ENCODE measurements at regions not wholly inside any gene's neighbourhood (a gene's known extent, or its start where the extent isn't known, plus 50 kb on each side); places are given as distances from the start of the nearest gene placed in this dataset. TPM values are rescaled to one million over a fixed set of nuclear protein-coding genes. Genes with fewer than 3 reads are reported as not detected.

DNA sequence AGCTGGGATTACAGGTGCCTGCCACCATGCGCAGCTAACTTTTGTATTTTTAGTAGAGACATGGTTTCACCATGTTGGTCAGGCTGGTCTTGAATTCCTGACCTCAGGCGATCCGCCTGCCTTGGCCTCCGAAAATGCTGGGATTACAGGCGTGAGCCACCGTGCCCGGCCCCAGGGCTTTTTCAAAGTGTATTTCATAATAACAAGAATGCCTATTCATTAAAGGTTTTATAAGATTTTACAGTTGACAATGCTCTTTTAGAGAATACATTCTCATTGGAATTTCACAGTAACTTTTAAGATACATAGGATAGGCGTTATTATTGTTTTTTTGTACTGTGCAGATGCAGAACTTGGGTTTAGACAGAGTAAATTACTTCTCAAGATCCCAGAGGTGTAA is 52.6 kb upstream of the PTPRK start:
- no peak overlapping the region for H2AFZ ChIP-seq (ENCODE audit: low read length)
- H3K79me2 ChIP-seq (ENCODE audit: low read length), result no peaks in the 10 kb centered on the region
- H3K27me3 ChIP-seq (ENCODE audit: low read length), result no peaks in the 10 kb centered on the region
- 0 out of 2 replicates have a peak, but pooled peaks cover 3% of the 10 kb centered on the region for H3K9me3 ChIP-seq (ENCODE audit: low read length)
- no peaks in the 10 kb centered on the region for H3K4me1 ChIP-seq (ENCODE audit: low read length)
- no peaks in the 10 kb centered on the region for H3K9me2 ChIP-seq (replicated peaks; ENCODE audit: insufficient read depth, low read length)
- no peak overlapping the region for H3K27ac ChIP-seq (ENCODE audit: low read length)
- no peaks in the 10 kb centered on the region for H3K36me3 ChIP-seq (ENCODE audit: insufficient read depth, low read length)
- H4K20me1 ChIP-seq (ENCODE audit: insufficient read depth, low read depth, low read length), result no peaks in the 10 kb centered on the region
- H3K4me3 ChIP-seq (ENCODE audit: low read length), result no peak overlapping the region
- no peak overlapping the region for H3K9ac ChIP-seq (ENCODE audit: low read length)
- H3K4me2 ChIP-seq (ENCODE audit: low read depth, low read length, poor library complexity, severe bottlenecking), result no peak overlapping the region
- DNase-seq, result no peak

DNA sequence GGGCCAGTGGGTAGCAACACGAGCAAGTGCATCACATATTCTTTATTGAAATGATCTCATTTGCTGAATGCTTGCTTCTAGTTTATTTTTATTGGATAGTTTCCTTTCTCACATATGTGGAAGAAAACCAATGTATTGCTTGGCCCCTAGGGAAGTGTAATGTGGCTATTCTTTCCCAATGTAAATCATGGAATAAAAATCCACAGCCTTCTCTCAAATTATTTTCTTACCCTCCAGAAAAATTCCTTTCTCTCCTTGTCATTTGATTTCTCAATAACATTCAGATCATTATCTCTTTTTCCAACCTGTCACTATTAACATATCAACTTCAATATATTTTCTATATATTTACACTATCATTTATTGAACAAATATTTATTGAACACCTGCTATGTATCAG is 51.9 kb upstream of the PTPRK start:
- Histone ChIP-seq H2AFZ (ENCODE audit: low read length) (no peak overlapping the region), H3K4me1 (ENCODE audit: low read length) (no peaks in the 10 kb centered on the region), H3K27ac (ENCODE audit: low read length) (no peak overlapping the region), H3K4me3 (ENCODE audit: low read length) (no peak overlapping the region), H3K36me3 (ENCODE audit: insufficient read depth, low read length) (no peaks in the 10 kb centered on the region), H4K20me1 (ENCODE audit: insufficient read depth, low read depth, low read length) (no peaks in the 10 kb centered on the region), H3K9ac (ENCODE audit: low read length) (no peak overlapping the region), H3K4me2 (ENCODE audit: low read depth, low read length, poor library complexity, severe bottlenecking) (no peak overlapping the region), H3K79me2 (ENCODE audit: low read length) (no peaks in the 10 kb centered on the region), H3K27me3 (ENCODE audit: low read length) (no peaks in the 10 kb centered on the region), H3K9me2 (replicated peaks; ENCODE audit: insufficient read depth, low read length) (no peaks in the 10 kb centered on the region), H3K9me3 (ENCODE audit: low read length) (0 out of 2 replicates have a peak, but pooled peaks cover 3% of the 10 kb centered on the region)
- no peak for DNase-seq

DNA sequence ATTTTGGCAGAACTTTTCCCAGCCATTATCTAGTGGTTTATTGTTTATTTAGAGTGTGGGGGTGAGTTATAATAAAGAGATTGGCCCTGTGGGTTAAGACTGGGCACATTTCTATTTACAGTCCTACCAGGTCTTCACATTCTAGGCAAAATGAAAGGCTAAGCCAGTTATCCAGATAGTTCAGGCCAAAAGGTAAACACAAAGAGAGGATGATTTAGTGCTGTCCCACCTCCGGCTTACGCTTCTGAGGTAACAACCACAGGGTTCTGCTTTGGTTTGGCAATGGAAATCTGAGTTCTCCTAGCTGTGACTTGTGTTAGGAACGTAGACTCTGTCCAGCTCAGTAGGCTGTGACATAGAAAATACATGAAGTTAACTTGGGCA is 50.3 kb upstream of the PTPRK start:
- 0 out of 2 replicates have a peak, but pooled peaks cover 3% of the 10 kb centered on the region for H3K9me3 ChIP-seq (ENCODE audit: low read length)
- no peak for DNase-seq
- no peaks in the 10 kb centered on the region for H3K4me1 ChIP-seq (ENCODE audit: low read length)
- no peak overlapping the region for H3K27ac ChIP-seq (ENCODE audit: low read length)
- H4K20me1 ChIP-seq (ENCODE audit: insufficient read depth, low read depth, low read length), result no peaks in the 10 kb centered on the region
- H3K4me3 ChIP-seq (ENCODE audit: low read length), result no peak overlapping the region
- no peaks in the 10 kb centered on the region for H3K36me3 ChIP-seq (ENCODE audit: insufficient read depth, low read length)
- H3K9ac ChIP-seq (ENCODE audit: low read length), result no peak overlapping the region
- no peaks in the 10 kb centered on the region for H3K79me2 ChIP-seq (ENCODE audit: low read length)
- H3K4me2 ChIP-seq (ENCODE audit: low read depth, low read length, poor library complexity, severe bottlenecking), result no peak overlapping the region
- H3K9me2 ChIP-seq (replicated peaks; ENCODE audit: insufficient read depth, low read length), result no peaks in the 10 kb centered on the region
- no peaks in the 10 kb centered on the region for H3K27me3 ChIP-seq (ENCODE audit: low read length)
- H2AFZ ChIP-seq (ENCODE audit: low read length), result no peak overlapping the region

DNA sequence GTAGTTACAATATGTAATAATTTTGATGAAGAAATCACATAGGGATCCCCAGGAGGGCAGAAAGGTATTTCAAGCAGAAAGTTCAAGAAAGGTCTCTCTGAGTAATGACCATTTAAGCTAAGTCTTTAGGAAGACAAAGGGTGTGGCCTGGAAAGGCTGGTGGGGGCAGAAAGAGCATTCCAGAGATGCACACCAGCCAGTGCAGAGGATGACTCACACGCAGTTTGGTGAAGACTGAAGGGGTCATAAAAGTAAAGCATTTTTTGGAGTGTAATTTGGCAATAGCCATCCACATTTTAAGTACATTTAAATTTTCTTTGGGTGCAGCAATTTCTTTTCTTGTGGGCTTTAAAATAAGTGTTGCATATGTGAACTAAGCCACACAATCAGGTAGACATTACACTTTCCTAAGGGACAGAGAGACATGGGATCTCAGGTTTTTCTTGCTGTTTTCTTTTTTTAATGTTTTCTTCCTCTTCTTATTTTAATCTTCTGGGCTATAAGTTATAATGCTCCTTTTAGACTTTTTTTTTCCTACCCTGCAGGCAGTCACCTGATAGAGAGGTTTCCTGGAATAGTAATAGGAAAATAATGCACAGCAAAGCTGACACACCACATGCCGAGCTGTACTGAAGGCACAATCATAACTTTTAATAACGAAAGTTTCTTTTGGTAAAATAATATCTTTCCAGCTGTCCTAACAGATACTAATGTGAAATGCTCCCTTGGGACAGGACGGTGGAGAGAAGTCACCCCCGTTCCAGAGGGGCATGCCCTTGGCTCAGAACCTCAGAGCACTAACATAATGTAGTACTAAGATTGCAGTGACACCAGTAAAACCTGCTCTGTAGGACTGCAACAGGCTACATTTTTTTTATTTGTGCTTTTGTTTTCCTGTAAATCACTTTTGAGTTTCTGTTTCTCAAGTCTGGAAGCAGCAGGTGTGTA is 49.6 kb upstream of the PTPRK start:
- DNase-seq, result no peak
- Histone ChIP-seq H3K9me2 (replicated peaks; ENCODE audit: insufficient read depth, low read length) (no peaks in the 10 kb centered on the region), H3K4me1 (ENCODE audit: low read length) (no peaks in the 10 kb centered on the region), H3K79me2 (ENCODE audit: low read length) (no peaks in the 10 kb centered on the region), H3K4me3 (ENCODE audit: low read length) (no peak overlapping the region), H4K20me1 (ENCODE audit: insufficient read depth, low read depth, low read length) (no peaks in the 10 kb centered on the region), H2AFZ (ENCODE audit: low read length) (no peak overlapping the region), H3K9me3 (ENCODE audit: low read length) (0 out of 2 replicates have a peak, but pooled peaks cover under 1% of the 10 kb centered on the region), H3K27me3 (ENCODE audit: low read length) (no peaks in the 10 kb centered on the region), H3K36me3 (ENCODE audit: insufficient read depth, low read length) (no peaks in the 10 kb centered on the region), H3K9ac (ENCODE audit: low read length) (no peak overlapping the region), H3K4me2 (ENCODE audit: low read depth, low read length, poor library complexity, severe bottlenecking) (no peak overlapping the region), H3K27ac (ENCODE audit: low read length) (no peak overlapping the region)

Small RNA genes lying in the stretch of these regions (small RNA-seq; reads per million reads assigned to genes)
- not detected for gene RF00019
